ENCODE measurements at regions not wholly inside any gene's neighbourhood (a gene's known extent, or its start where the extent isn't known, plus 50 kb on each side); places are given as distances from the start of the nearest gene placed in this dataset.
"Not testable (repeated sequence)": the region's sequence is repeated elsewhere in the genome, so short reads cannot be mapped to it uniquely, and the experiment has no call there.

DNA sequence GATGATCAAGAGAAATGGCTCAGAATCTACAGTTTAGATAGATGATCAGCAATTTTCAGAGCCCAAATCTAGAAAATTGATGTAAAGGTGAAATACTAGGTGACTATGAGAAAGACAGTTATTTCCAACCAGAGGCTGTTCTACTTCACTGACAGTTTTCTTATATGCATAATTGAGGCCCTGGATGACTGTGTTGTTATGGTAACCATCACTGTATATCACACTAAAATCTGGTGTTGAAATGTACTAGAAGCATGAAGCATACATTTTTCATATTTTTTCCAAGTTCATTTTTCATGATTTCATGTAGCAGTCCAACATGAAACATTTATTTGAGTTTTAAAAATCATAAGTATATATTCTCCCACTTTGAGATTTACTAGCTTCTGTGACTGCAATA, 87.4 kb downstream of the ATXN3L start:
- no peak for DNase-seq (ENCODE audit: low spot score)
- in situ Hi-C loops (cut with HindIII; ENCODE audit: low sequenced_read_pairs) = no loop called here

GRCh38 chrX:13226214-13226613, 93.6 kb downstream of the ATXN3L start:
- no peak for DNase-seq (ENCODE audit: low spot score)
- in situ Hi-C loops (cut with HindIII; ENCODE audit: low sequenced_read_pairs) = no loop called here

DNA sequence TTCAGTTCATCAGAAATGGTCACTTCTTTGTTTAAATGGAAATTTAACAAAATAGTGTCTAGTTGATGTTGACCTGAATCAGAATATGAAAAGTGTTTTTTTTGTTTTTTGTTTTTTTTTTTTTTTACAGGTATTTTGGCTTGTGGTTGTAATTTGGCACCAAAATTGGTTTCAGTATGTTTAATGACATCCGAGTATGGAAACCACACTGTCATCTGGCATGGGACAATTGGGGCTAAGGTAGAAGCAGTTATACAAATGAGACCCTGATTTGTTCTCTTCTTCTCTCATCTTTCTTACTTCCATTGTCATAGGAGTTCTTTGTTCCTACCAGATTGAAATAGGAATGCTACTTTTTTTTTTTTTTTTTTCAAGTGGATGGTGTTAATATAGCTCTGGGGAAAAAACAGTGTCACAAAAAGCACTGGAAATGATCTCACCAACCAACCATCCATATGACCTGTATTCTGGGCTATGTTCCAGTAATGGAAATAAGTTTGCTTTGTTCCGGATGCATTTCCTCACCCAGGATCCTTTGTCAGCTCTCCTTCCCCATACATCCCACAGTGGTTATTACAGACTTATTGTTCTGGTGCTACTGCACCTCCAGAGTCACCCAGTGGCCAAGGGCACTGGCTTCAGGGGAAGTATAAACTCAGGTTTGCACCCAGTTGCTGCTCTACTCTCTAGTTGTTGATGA, 95.8 kb downstream of the ATXN3L start:
- in situ Hi-C loops (cut with HindIII; ENCODE audit: low sequenced_read_pairs) = no loop called here
- no peak for DNase-seq (ENCODE audit: low spot score)

DNA sequence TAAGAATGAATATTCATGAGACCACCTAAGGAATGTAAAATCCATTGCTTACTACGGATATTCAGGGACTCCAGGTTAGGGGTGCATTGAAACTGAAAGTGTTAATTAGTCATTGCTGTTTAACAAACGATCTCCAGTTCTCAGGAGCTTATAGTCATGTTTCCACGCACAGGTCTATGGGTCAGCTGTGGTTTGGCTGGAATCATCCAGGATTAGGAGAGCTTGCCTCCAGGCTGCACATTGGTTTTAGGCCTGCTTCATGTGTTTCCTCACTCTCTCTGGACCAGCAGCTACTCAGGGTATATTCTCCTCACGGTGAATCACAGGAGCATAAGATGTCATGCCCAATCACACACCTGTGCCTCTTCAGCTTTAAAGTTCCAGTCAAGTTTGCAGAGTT, 98.9 kb downstream of the ATXN3L start:
- in situ Hi-C loops (cut with HindIII; ENCODE audit: low sequenced_read_pairs) = no loop called here
- DNase-seq (ENCODE audit: low spot score) = no peak

GRCh38 chrX:13219991-13220764, 99.7 kb downstream of the ATXN3L start:
- no peak for DNase-seq (ENCODE audit: low spot score)
- in situ Hi-C loops (cut with HindIII; ENCODE audit: low sequenced_read_pairs) = no loop called here

DNA sequence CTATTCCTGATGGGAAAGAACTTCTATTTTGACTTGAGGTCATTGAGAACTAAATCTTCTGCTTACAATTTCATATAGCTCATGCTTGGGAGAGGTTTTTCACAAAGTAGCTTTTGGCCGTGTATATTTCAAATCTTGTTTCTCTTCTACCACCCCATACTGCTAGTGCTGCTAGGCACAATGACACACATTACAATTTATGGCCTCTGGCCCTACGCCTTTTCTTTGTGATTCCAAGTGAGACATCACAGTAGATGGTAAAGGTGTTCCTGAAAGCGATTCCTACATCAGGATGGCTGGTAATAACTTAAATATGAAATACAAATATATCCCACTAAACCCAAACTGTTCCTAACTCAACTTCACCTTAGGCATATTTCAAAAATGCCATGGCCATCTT, 101.1 kb downstream of the ATXN3L start:
- DNase-seq (ENCODE audit: low spot score) = no peak
- in situ Hi-C loops (cut with HindIII; ENCODE audit: low sequenced_read_pairs) = no loop called here

GRCh38 chrX:13216139-13216538, 103.7 kb downstream of the ATXN3L start:
- in situ Hi-C loops (cut with HindIII; ENCODE audit: low sequenced_read_pairs) = no loop called here
- no peak for DNase-seq (ENCODE audit: low spot score)

GRCh38 chrX:13215729-13216128, 104.1 kb downstream of the ATXN3L start:
- DNase-seq (ENCODE audit: low spot score) = no peak
- in situ Hi-C loops (cut with HindIII; ENCODE audit: low sequenced_read_pairs) = no loop called here

DNA sequence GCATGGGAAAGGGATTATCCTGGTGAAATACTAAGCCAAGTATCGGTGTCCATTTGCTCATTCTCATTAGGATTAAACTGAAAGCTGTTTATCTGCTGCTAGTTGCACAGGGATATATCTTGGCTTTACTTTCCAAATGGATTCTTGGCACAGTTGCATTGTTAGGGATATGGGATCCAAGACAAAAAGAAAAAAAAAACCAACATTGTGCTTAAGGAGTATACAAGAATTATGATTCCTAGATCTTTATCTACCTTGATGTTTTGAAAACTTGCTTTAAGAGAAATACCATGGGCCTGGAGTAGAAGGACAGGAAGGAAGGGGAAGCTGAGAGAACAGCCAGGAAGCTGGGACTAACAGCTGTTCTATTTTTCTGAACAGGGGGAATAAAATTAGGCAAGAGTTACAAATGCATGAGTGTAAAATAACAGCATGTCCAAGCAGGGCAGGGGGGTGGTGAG, 107.6 kb downstream of the ATXN3L start:
- no peak for DNase-seq (ENCODE audit: low spot score)
- in situ Hi-C loops (cut with HindIII; ENCODE audit: low sequenced_read_pairs) = no loop called here

- DNase-seq (ENCODE audit: low spot score); in situ Hi-C loops (cut with HindIII; ENCODE audit: low sequenced_read_pairs): not testable (repeated sequence)
These were observed 109.7 kb downstream of the ATXN3L start for GRCh38 chrX:13210142-13210541.

DNA sequence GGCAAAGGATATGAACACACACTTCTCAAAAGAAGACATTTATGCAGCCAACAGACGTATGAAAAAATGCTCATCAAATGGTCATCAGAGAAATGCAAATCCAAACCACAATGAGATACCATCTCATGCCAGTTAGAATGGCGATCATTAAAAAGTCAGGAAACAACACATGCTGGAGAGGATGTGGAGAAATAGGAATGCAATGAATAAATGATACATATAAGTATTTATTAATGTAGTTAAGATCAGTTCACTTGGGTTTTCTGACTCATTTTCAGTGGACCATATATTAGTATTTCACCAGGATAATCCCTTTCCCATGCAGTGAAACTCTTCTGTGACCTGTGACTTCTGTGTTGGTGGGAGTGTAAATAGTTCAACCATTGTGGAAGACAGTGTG, 110.1 kb downstream of the ATXN3L start:
- in situ Hi-C loops (cut with HindIII; ENCODE audit: low sequenced_read_pairs); DNase-seq (ENCODE audit: low spot score): not testable (repeated sequence)

GRCh38 chrX:13208281-13208935, 111.4 kb downstream of the ATXN3L start:
- in situ Hi-C loops (cut with HindIII; ENCODE audit: low sequenced_read_pairs) = no loop called here
- no peak for DNase-seq (ENCODE audit: low spot score)

GRCh38 chrX:13203271-13203670, 116.6 kb downstream of the ATXN3L start:
- DNase-seq (ENCODE audit: low spot score) = no peak
- in situ Hi-C loops (cut with HindIII; ENCODE audit: low sequenced_read_pairs) = no loop called here

DNA sequence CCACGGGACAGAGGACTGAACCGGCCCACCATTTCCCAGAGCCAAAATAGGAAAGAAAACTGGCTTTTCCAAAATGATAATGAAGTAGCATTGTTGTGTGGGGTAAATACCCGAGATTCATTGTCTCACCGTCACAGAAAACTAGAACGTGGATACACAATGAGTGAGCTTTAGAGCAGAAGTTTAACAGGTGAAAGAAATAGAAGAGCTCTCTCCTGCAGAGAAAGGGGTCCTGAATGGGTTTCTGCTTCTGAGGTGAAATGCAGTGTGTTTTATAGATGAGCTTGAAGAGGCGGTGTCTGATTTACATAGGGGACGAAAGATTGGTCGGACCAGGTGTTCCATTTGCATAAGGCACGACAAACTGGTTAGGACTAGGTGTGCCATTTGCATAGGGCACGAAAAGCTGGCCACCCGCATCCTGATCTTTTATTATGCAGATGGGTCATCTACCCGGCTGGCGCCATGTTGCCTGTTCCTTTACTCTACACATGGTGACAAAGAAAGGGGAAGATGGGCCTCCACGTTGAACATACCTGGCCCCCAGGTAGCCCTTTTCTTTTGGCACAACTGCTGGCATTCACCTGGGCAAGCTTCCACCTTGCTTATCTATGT, 118.1 kb downstream of the ATXN3L start:
- DNase-seq (ENCODE audit: low spot score) = no peak
- in situ Hi-C loops (cut with HindIII; ENCODE audit: low sequenced_read_pairs) = no loop called here

DNA sequence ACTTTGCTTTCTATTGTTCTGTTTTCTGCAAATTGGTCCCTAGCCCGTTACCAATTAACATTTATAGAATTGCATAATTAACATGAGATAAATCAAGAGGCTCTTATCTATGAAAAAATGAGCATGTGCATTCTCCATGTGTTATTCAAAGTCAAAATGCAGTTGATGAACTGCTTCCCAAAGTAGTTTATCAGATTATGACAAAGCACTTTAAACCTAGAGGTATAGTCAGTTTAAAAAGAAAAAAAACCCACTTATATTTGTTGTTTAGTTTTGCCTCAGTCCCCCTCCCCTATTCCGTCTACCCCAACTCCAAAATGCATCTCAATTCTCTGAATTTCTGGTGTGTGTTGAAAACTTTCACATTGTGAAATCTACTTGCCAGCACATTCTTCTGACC, 119.5 kb downstream of the ATXN3L start:
- in situ Hi-C loops (cut with HindIII; ENCODE audit: low sequenced_read_pairs) = no loop called here
- no peak for DNase-seq (ENCODE audit: low spot score)

- in situ Hi-C loops (cut with HindIII; ENCODE audit: low sequenced_read_pairs) = no loop called here
These were observed 121.1 kb downstream of the ATXN3L start for GRCh38 chrX:13198762-13199064.

GRCh38 chrX:13198056-13198761, 121.6 kb downstream of the ATXN3L start:
- in situ Hi-C loops (cut with HindIII; ENCODE audit: low sequenced_read_pairs) = no loop called here
- no peak for DNase-seq (ENCODE audit: low spot score)

More at GRCh38 chrX:13198762-13199064, 121.1 kb downstream of the ATXN3L start:
- no peak for DNase-seq (ENCODE audit: low spot score)

DNA sequence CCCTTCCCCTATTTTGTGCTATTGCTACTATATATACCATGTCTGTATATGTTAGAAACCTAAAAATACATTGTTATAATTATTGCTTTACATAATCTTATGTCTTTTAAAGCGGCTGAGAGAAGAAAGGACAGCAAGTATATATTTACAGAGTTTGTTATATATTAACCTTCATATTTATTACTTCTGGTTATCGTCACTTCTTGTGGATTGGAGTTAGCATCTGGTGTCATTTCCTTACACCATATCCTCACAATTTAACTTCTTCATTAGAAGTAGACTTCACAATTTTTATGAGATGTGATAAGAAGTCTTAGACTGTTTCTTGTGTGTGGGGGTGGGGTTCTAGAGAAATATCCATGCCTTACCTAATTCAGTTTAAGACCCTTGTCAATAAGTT, 123.1 kb downstream of the ATXN3L start:
- in situ Hi-C loops (cut with HindIII; ENCODE audit: low sequenced_read_pairs) = no loop called here
- DNase-seq (ENCODE audit: low spot score) = no peak

DNA sequence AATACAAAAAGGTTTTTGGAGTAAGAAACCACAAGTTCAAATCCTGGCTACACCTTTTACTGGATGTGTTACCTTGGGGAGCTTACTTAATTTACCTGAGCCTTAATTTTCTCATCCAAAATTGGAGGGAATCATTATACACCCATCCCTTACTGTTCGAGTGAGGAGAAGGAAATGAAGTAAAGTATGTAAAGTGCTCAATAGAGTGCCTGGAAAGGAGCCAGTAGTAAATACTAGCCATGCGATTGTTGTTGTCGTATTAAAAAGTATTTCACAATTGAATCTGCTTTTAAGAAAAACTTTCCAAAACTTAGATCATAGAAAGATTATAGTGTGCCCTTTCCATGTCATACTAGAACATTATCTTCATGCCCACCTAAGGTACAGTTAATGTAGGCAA, 124.5 kb downstream of the ATXN3L start:
- in situ Hi-C loops (cut with HindIII; ENCODE audit: low sequenced_read_pairs) = no loop called here
- no peak for DNase-seq (ENCODE audit: low spot score)
